HCT116 (cell line): ENCODE measurements at regions not wholly inside any gene's neighbourhood (a gene's known extent, or its start where the extent isn't known, plus 50 kb on each side); places are given as distances from the start of the nearest gene placed in this dataset.
A peak's percentile ranks its signal among the peaks of the same experiment; 100 is the strongest.

ENCODE experiments used
- ATAC-seq: fragments of 200-7000 bp; cut with Tn5 transposase; 2 replicates; pipeline ENCODE4 v1.9.1; 2020; ENCODE audit warnings: mild to moderate bottlenecking, moderate library complexity
- BruUV-seq: library from RNA; stranded (reverse); fragments of 400-500 nt; replicated peaks from 2 replicates; lab custom pipeline; 2021; lab: Mats Ljungman, UMichigan
- CTCF ChIA-PET: fragments of 300-600 bp; sonication (Branson Sonifier 250); formaldehyde crosslinking; loops from one replicate; lab custom pipeline; 2021; ENCODE audit warnings: antibody characterized with exemption; lab: Charles Lee
- POLR2A ChIA-PET: fragments of 300-600, 350-600 bp; sonication (Branson Sonifier 250); formaldehyde crosslinking; loops from one replicate; lab custom pipeline; 2021; ENCODE audit warnings: antibody characterized with exemption; lab: Charles Lee
- RAD21 ChIA-PET, 2 experiments: fragments of 300-600 bp; sonication (Branson Sonifier 250); formaldehyde crosslinking; loops; one replicate each; lab custom pipeline; 2023; ENCODE audit warnings: low total read pairs in 2 of 2; ENCODE audit not compliant: uncharacterized antibody in 2 of 2, unreplicated experiment in 2 of 2, low non-redundant PET in 1 of 2; lab: Charles Lee
- DNase-seq: peaks from one replicate; pipeline ENCODE4 v3.0.0-alpha.2; 2010; ENCODE audit warnings: low read depth, low spot score
- H2AFZ ChIP-seq: fragments of 200-600 bp; shearing (Covaris generic), sonication (generic); 2 replicates; pipeline ENCODE4 v1.6.1; 2017; ENCODE audit warnings: low read depth, mixed run types, mixed read lengths, antibody characterized with exemption, low read length; ENCODE audit not compliant: poor library complexity, severe bottlenecking
- H3K27ac ChIP-seq: 2 replicates; pipeline ENCODE4 v1.5.1; 2012; ENCODE audit warnings: low read depth, low read length
- H3K27me3 ChIP-seq: fragments of 200-600 bp; sonication (generic); 2 replicates; pipeline ENCODE4 v1.6.1; 2016; ENCODE audit warnings: mixed run types, low read length, mixed read lengths; ENCODE audit not compliant: insufficient read depth
- H3K36me3 ChIP-seq, 2 experiments: fragments of 200-500 bp in 1 of 2; fragments of 200-600 bp in 1 of 2; sonication (Bioruptor generic) in 1 of 2; sonication (generic) in 1 of 2; 2 replicates each; pipeline versions ENCODE4 v1.5.1 to v1.6.1; 2014 to 2016; ENCODE audit warnings: low read length in 2 of 2, inconsistent platforms in 1 of 2, mixed read lengths in 1 of 2, mixed run types in 1 of 2; ENCODE audit not compliant: insufficient read depth in 2 of 2, control insufficient read depth in 1 of 2
- H3K4me1 ChIP-seq, 2 experiments: fragments of 200-600 bp in 1 of 2; sonication (generic) in 1 of 2; 2 replicates each; pipeline versions ENCODE4 v1.5.1 to v1.6.1; 2012 to 2017; ENCODE audit warnings: low read length in 2 of 2, inconsistent platforms in 1 of 2, mild to moderate bottlenecking in 1 of 2, mixed read lengths in 1 of 2, mixed run types in 1 of 2, moderate library complexity in 1 of 2; ENCODE audit not compliant: insufficient read depth in 2 of 2, control insufficient read depth in 1 of 2
- H3K4me2 ChIP-seq: fragments of 200-600 bp; sonication (generic); 2 replicates; pipeline ENCODE4 v1.6.1; 2017; ENCODE audit warnings: mixed run types, low read length, mixed read lengths
- H3K4me3 ChIP-seq, 2 experiments: fragments of 200-600 bp in 1 of 2; sonication (generic) in 1 of 2; replicated peaks in 1 of 2; 2 replicates each; pipeline ENCODE4 v1.5.1; 2011 to 2016; ENCODE audit warnings: low read length in 2 of 2, control low read depth in 1 of 2, low read depth in 1 of 2, mild to moderate bottlenecking in 1 of 2, mixed read lengths in 1 of 2, mixed run types in 1 of 2
- H3K79me2 ChIP-seq: fragments of 200-600 bp; sonication (generic); 2 replicates; pipeline ENCODE4 v1.6.1; 2017; ENCODE audit warnings: mild to moderate bottlenecking, mixed run types, low read length, moderate library complexity, mixed read lengths; ENCODE audit not compliant: insufficient read depth
- H3K9ac ChIP-seq: fragments of 200-600 bp; sonication (generic); 2 replicates; pipeline ENCODE4 v1.6.1; 2016; ENCODE audit warnings: low read length, mixed read lengths
- H3K9me2 ChIP-seq: fragments of 200-600 bp; sonication (generic), shearing (Covaris generic); 2 replicates; pipeline ENCODE4 v1.6.1; 2017; ENCODE audit warnings: mixed run types, mild to moderate bottlenecking, moderate library complexity; ENCODE audit not compliant: insufficient read depth
- H3K9me3 ChIP-seq, 2 experiments: fragments of 200-500 bp in 1 of 2; fragments of 200-600 bp in 1 of 2; sonication (Bioruptor generic) in 1 of 2; sonication (generic) in 1 of 2; 2 replicates each; pipeline ENCODE4 v1.6.1; 2014 to 2017; ENCODE audit warnings: low read length in 2 of 2, mixed read lengths in 2 of 2, inconsistent platforms in 1 of 2, low read depth in 1 of 2, mild to moderate bottlenecking in 1 of 2, mixed run types in 1 of 2, moderate library complexity in 1 of 2; ENCODE audit not compliant: control insufficient read depth in 1 of 2, insufficient read depth in 1 of 2
- H4K20me1 ChIP-seq: fragments of 200-600 bp; sonication (generic), shearing (Covaris generic); 2 replicates; pipeline ENCODE4 v1.6.1; 2017; ENCODE audit warnings: mixed run types, mild to moderate bottlenecking, moderate library complexity; ENCODE audit not compliant: insufficient read depth
- CBX3 ChIP-seq: IDR thresholded peaks from 2 replicates; pipeline ENCODE4 v1.6.1; 2012; ENCODE audit warnings: low read depth
- CEBPB ChIP-seq: IDR thresholded peaks from 2 replicates; pipeline ENCODE4 v1.6.1; 2012; ENCODE audit warnings: low read depth
- CTCF ChIP-seq, 3 experiments: fragments of 200-600 bp in 1 of 3; sonication (generic) in 1 of 3; IDR thresholded peaks in 2 of 3; conservative IDR thresholded peaks in 1 of 3; 2 replicates each; pipeline ENCODE4 v1.5.1; 2012 to 2017; ENCODE audit warnings: low read depth in 2 of 3, low read length in 2 of 3, antibody characterized with exemption in 1 of 3, borderline replicate concordance in 1 of 3, control low read depth in 1 of 3, mild to moderate bottlenecking in 1 of 3, mixed read lengths in 1 of 3, mixed run types in 1 of 3, moderate library complexity in 1 of 3; ENCODE audit not compliant: insufficient read depth in 1 of 3
- EGR1 ChIP-seq: IDR thresholded peaks from 2 replicates; pipeline ENCODE4 v1.6.1; 2012; ENCODE audit warnings: low read depth
- EZH2 ChIP-seq: fragments of 200-600 bp; sonication (generic); IDR thresholded peaks from 2 replicates; pipeline ENCODE4 v1.6.1; 2017; ENCODE audit warnings: antibody characterized with exemption, mixed run types
- EZH2phosphoT487 ChIP-seq: fragments of 200-600 bp; IDR thresholded peaks from 2 replicates; pipeline ENCODE4 v1.6.1; 2018; ENCODE audit warnings: antibody characterized with exemption, borderline replicate concordance
- JUND ChIP-seq: IDR thresholded peaks from 2 replicates; pipeline ENCODE4 v1.6.1; 2012
- MAX ChIP-seq: IDR thresholded peaks from 2 replicates; pipeline ENCODE4 v1.6.1; 2012
- POLR2A ChIP-seq: IDR thresholded peaks from 2 replicates; pipeline ENCODE4 v1.7.0; 2011; ENCODE audit warnings: borderline replicate concordance; ENCODE audit not compliant: insufficient read depth, insufficient read length; ENCODE audit errors: extremely low read depth
- RAD21 ChIP-seq: IDR thresholded peaks from 2 replicates; pipeline ENCODE4 v1.6.1; 2012; ENCODE audit warnings: low read depth, mild to moderate bottlenecking
- SP1 ChIP-seq: IDR thresholded peaks from 2 replicates; pipeline ENCODE4 v1.6.1; 2012; ENCODE audit warnings: low read depth
- TCF7L2 ChIP-seq: IDR thresholded peaks from 2 replicates; pipeline ENCODE4 v1.7.0; 2011; ENCODE audit warnings: borderline replicate concordance, inconsistent platforms; ENCODE audit not compliant: insufficient read depth, insufficient read length; ENCODE audit errors: extremely low read depth
- YY1 ChIP-seq: IDR thresholded peaks from 2 replicates; pipeline ENCODE4 v1.6.1; 2011; ENCODE audit warnings: low read length, low read depth, moderate library complexity, mild to moderate bottlenecking; ENCODE audit not compliant: insufficient replicate concordance; ENCODE audit errors: extremely low read depth
- ZBTB33 ChIP-seq: IDR thresholded peaks from 2 replicates; pipeline ENCODE4 v1.6.1; 2011; ENCODE audit warnings: mild to moderate bottlenecking, low read length, moderate library complexity; ENCODE audit not compliant: insufficient replicate concordance; ENCODE audit errors: extremely low read depth
- ZFX ChIP-seq: fragments of 450-650 bp; IDR thresholded peaks from 2 replicates; pipeline ENCODE4 v1.6.1; 2017
- ZNF274 ChIP-seq: fragments of 200-500 bp; sonication (Bioruptor generic); IDR thresholded peaks from 2 replicates; pipeline ENCODE4 v1.6.1; 2014; ENCODE audit warnings: mild to moderate bottlenecking, low read depth, low read length, inconsistent platforms
- intact Hi-C: fragments of 100-400 bp; cut with micrococcal nuclease; formaldehyde crosslinking; loops from 2 replicates; pipeline ENCODE4 v1.10.0; 2022
- TF ChIP-seq, protein P1 (sequence below): IDR thresholded peaks from 2 replicates; pipeline ENCODE4 v1.6.1; 2012; ENCODE audit warnings: low read depth

- TF ChIP-seq SP1 (no peak), EZH2 (no peak), POLR2A (no peak), EGR1 (no peak), EZH2phosphoT487 (no peak), YY1 (no peak), CTCF (IDR thresholded peaks at IDR 0.05 in 2 of 3, conservative IDR thresholded peaks at IDR 0.05 in 1 of 3; ENCODE audit: borderline replicate concordance in 1 of 3, insufficient read depth in 1 of 3, low read depth in 2 of 3, low read length in 2 of 3) (peak in 1 of 3 experiments; percentile 5; a peak in 1 of 6 replicates), RAD21 (0 out of 2 replicates have a peak, but pooled peaks have one; percentile 10), JUND (no peak), ZNF274 (no peak), CBX3 (no peak), CEBPB (no peak), ZFX (no peak), ZBTB33 (no peak), MAX (no peak), TCF7L2 (no peak)
- TF ChIP-seq, protein P1, sequence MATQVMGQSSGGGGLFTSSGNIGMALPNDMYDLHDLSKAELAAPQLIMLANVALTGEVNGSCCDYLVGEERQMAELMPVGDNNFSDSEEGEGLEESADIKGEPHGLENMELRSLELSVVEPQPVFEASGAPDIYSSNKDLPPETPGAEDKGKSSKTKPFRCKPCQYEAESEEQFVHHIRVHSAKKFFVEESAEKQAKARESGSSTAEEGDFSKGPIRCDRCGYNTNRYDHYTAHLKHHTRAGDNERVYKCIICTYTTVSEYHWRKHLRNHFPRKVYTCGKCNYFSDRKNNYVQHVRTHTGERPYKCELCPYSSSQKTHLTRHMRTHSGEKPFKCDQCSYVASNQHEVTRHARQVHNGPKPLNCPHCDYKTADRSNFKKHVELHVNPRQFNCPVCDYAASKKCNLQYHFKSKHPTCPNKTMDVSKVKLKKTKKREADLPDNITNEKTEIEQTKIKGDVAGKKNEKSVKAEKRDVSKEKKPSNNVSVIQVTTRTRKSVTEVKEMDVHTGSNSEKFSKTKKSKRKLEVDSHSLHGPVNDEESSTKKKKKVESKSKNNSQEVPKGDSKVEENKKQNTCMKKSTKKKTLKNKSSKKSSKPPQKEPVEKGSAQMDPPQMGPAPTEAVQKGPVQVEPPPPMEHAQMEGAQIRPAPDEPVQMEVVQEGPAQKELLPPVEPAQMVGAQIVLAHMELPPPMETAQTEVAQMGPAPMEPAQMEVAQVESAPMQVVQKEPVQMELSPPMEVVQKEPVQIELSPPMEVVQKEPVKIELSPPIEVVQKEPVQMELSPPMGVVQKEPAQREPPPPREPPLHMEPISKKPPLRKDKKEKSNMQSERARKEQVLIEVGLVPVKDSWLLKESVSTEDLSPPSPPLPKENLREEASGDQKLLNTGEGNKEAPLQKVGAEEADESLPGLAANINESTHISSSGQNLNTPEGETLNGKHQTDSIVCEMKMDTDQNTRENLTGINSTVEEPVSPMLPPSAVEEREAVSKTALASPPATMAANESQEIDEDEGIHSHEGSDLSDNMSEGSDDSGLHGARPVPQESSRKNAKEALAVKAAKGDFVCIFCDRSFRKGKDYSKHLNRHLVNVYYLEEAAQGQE = no peak
- TF ChIP-seq, all 23 proteins: peak for 2
- no peak overlapping the region for H2AFZ ChIP-seq
- no peak for DNase-seq
- no peaks in the 10 kb centered on the region for H3K9me3 ChIP-seq
- H3K4me3 ChIP-seq = no peak overlapping the region
- H3K4me1 ChIP-seq = no peaks in the 10 kb centered on the region
- RAD21 ChIA-PET = no interaction called here
- no TSS peak for BruUV-seq
- no peaks in the 10 kb centered on the region for H4K20me1 ChIP-seq
- CTCF ChIA-PET = interaction anchor here (1.7 kb wide), 1 partner anchor 10 kb away, joined by 5 read pairs; no protein-coding TSS in a partner anchor
- no peak overlapping the region for H3K9ac ChIP-seq
- intact Hi-C loops = no loop called here
- POLR2A ChIA-PET = no interaction called here
- peaks cover 96% of the 10 kb centered on the region for H3K27me3 ChIP-seq
- H3K9me2 ChIP-seq = no peaks in the 10 kb centered on the region
- no peaks in the 10 kb centered on the region for H3K36me3 ChIP-seq
- ATAC-seq = peak; percentile 69
- H3K27ac ChIP-seq = no peak overlapping the region
- H3K79me2 ChIP-seq = no peaks in the 10 kb centered on the region
- no peak overlapping the region for H3K4me2 ChIP-seq
These were observed 231.2 kb downstream of the FOXL1 start for GRCh38 chr16:86809458-86809955.
